Pulmonary artery endothelial cell (primary cell): ENCODE measurements at regions not wholly inside any gene's neighbourhood (a gene's known extent, or its start where the extent isn't known, plus 50 kb on each side); places are given as distances from the start of the nearest gene placed in this dataset.
A peak's percentile ranks its signal among the peaks of the same experiment; 100 is the strongest.

Experiments used
- DNase-seq: peaks from one replicate; pipeline ENCODE4 v3.0.0-alpha.2; 2011; ENCODE audit warnings: low read depth, low spot score

- no peak for DNase-seq
These were observed 633.4 kb downstream of the LTN1 start for GRCh38 chr21:28359300-28359699.

GRCh38 chr21:28358702-28359101 lies 634.0 kb downstream of the LTN1 start:
- no peak for DNase-seq

- DNase-seq, result no peak
These were observed 634.5 kb downstream of the LTN1 start for GRCh38 chr21:28358170-28358569.

GRCh38 chr21:28357743-28358142 lies 634.9 kb downstream of the LTN1 start:
- DNase-seq, result no peak

- DNase-seq, result no peak
These were observed 636.3 kb downstream of the LTN1 start for GRCh38 chr21:28356422-28356821.

GRCh38 chr21:28345934-28346333 lies 646.7 kb downstream of the LTN1 start:
- DNase-seq, result no peak

GRCh38 chr21:28344985-28345384 lies 647.7 kb downstream of the LTN1 start:
- no peak for DNase-seq

- DNase-seq, result no peak
These were observed 650.4 kb downstream of the LTN1 start for GRCh38 chr21:28342212-28342810.

GRCh38 chr21:28339403-28339802 lies 653.3 kb downstream of the LTN1 start:
- DNase-seq, result no peak

- peak; percentile 79 for DNase-seq
These were observed 653.9 kb downstream of the LTN1 start for GRCh38 chr21:28338701-28339305.

GRCh38 chr21:28337315-28337714 lies 655.4 kb downstream of the LTN1 start:
- no peak for DNase-seq

GRCh38 chr21:28336314-28336713 lies 656.4 kb downstream of the LTN1 start:
- peak; percentile 47 for DNase-seq

GRCh38 chr21:28334407-28334806 lies 658.3 kb downstream of the LTN1 start:
- no peak for DNase-seq

- DNase-seq, result no peak
These were observed 659.0 kb downstream of the LTN1 start for GRCh38 chr21:28333578-28334075.

- no peak for DNase-seq
These were observed 659.9 kb downstream of the LTN1 start for GRCh38 chr21:28332796-28333195.

- DNase-seq, result no peak
These were observed 667.1 kb downstream of the LTN1 start for GRCh38 chr21:28325618-28326017.

- DNase-seq, result no peak
These were observed 668.0 kb downstream of the LTN1 start for GRCh38 chr21:28324690-28325089.

GRCh38 chr21:28317177-28317950 lies 675.3 kb downstream of the LTN1 start:
- DNase-seq, result no peak

- DNase-seq, result no peak
These were observed 681.1 kb downstream of the LTN1 start for GRCh38 chr21:28311411-28312190.

- no peak for DNase-seq
These were observed 682.0 kb downstream of the LTN1 start for GRCh38 chr21:28310711-28311110.

GRCh38 chr21:28310171-28310685 lies 682.4 kb downstream of the LTN1 start:
- no peak for DNase-seq

GRCh38 chr21:28309596-28309995 lies 683.1 kb downstream of the LTN1 start:
- DNase-seq, result no peak
